ENCODE measurements at regions not wholly inside any gene's neighbourhood (a gene's known extent, or its start where the extent isn't known, plus 50 kb on each side); places are given as distances from the start of the nearest gene placed in this dataset.

DNA sequence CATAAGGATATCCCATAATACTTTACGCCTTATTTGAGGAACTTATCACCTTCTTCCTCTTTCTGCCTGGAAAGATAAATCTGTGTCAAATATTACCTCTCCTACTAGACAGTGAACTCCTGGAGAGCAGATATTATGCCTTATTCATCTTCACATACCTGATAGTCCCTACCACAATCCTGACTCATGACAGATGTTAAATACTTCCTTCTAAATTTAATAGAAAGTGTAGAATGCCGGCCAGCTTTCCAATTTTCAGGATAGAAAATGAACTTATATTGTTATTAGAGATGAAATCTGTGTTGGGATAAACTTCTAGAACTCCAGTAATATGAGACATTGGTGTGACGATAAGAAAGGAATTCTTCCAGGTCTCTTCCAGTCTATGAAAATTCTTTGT is 89.0 kb downstream of the GCNT4 start:
- POLR2A ChIA-PET: no interaction called here
- H3K27me3 Mint-ChIP-seq: peaks cover 24% of the 10 kb centered on the region

GRCh38 chr5:74957906-74958305 is 91.7 kb upstream of the FAM169A start:
- Histone ChIP-seq H3K4me1 (ENCODE audit: control insufficient read depth in 2 of 2, insufficient read depth in 2 of 2, low read length in 2 of 2) (no peaks in the 10 kb centered on the region), H3K79me2 (ENCODE audit: control insufficient read depth, insufficient read depth, low read length) (no peaks in the 10 kb centered on the region), H3K9ac (ENCODE audit: low read length) (no peak overlapping the region), H3K36me3 (replicated peaks in 1 of 2; ENCODE audit: control extremely low read depth in 1 of 2, control insufficient read depth in 1 of 2, extremely low read depth in 1 of 2, insufficient read depth in 2 of 2, low read length in 1 of 2) (no peaks in the 10 kb centered on the region), H3K4me3 (ENCODE audit: control extremely low read depth in 1 of 5, extremely low read depth in 1 of 5, insufficient read depth in 1 of 5, low read depth in 2 of 5, low read length in 4 of 5) (no peak overlapping the region), H2AFZ (ENCODE audit: insufficient read depth, low read depth, low read length, poor library complexity, severe bottlenecking) (no peak overlapping the region), H3K4me2 (replicated peaks; ENCODE audit: low read depth, low read length, poor library complexity, severe bottlenecking) (no peak overlapping the region), H4K20me1 (ENCODE audit: control insufficient read depth, insufficient read depth, low read length, poor library complexity, severe bottlenecking) (no peaks in the 10 kb centered on the region), H3K9me3 (ENCODE audit: control extremely low read depth in 1 of 3, control insufficient read depth in 2 of 3, insufficient read depth in 1 of 3, low read length in 2 of 3) (no peaks in the 10 kb centered on the region), H3K27me3 (replicated peaks in 1 of 4; ENCODE audit: control extremely low read depth in 1 of 4, control insufficient read depth in 3 of 4, insufficient read depth in 4 of 4, low read length in 3 of 4) (no peaks in the 10 kb centered on the region), H3K27ac (ENCODE audit: low read length in 2 of 2) (no peak overlapping the region)
- Mint-ChIP-seq H3K27ac (no peak overlapping the region), H3K4me3 (no peak overlapping the region), H3K4me1 (no peaks in the 10 kb centered on the region), H3K9me3 (ENCODE audit: insufficient read depth) (no peaks in the 10 kb centered on the region), H3K27me3 (peaks cover 17% of the 10 kb centered on the region)
- POLR2A ChIA-PET: no interaction called here
- CTCF ChIA-PET: no interaction called here
- ATAC-seq (ENCODE audit: low read depth) (no peak), DNase-seq (no peak)
- WGBS (ENCODE audit: insufficient coverage): no CpG with 5 or more reads among the region's 3 CpGs
- intact Hi-C loops (cut with micrococcal nuclease): no loop called here
- no peak for TF ChIP-seq EZH2 (IDR thresholded peaks at IDR 0.05; ENCODE audit: borderline replicate concordance, insufficient read depth, low read depth, low read length, poor library complexity, severe bottlenecking)
- TF ChIP-seq, protein P1, sequence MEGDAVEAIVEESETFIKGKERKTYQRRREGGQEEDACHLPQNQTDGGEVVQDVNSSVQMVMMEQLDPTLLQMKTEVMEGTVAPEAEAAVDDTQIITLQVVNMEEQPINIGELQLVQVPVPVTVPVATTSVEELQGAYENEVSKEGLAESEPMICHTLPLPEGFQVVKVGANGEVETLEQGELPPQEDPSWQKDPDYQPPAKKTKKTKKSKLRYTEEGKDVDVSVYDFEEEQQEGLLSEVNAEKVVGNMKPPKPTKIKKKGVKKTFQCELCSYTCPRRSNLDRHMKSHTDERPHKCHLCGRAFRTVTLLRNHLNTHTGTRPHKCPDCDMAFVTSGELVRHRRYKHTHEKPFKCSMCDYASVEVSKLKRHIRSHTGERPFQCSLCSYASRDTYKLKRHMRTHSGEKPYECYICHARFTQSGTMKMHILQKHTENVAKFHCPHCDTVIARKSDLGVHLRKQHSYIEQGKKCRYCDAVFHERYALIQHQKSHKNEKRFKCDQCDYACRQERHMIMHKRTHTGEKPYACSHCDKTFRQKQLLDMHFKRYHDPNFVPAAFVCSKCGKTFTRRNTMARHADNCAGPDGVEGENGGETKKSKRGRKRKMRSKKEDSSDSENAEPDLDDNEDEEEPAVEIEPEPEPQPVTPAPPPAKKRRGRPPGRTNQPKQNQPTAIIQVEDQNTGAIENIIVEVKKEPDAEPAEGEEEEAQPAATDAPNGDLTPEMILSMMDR (IDR thresholded peaks at IDR 0.05): no peak

More for the DNA sequence above, 89.0 kb downstream of the GCNT4 start:
- ATAC-seq (ENCODE audit: low read depth) (no peak), DNase-seq (no peak)
- no peak overlapping the region for H3K4me2 ChIP-seq (replicated peaks; ENCODE audit: low read depth, low read length, poor library complexity, severe bottlenecking)
- Mint-ChIP-seq H3K9me3 (ENCODE audit: insufficient read depth) (no peaks in the 10 kb centered on the region), H3K4me1 (no peaks in the 10 kb centered on the region), H3K4me3 (no peak overlapping the region), H3K27ac (no peak overlapping the region)
- H3K4me3 ChIP-seq (ENCODE audit: control extremely low read depth in 1 of 5, extremely low read depth in 1 of 5, insufficient read depth in 1 of 5, low read depth in 2 of 5, low read length in 4 of 5): no peak overlapping the region
- H3K27ac ChIP-seq (ENCODE audit: low read length in 2 of 2): no peak overlapping the region
- no peaks in the 10 kb centered on the region for H3K79me2 ChIP-seq (ENCODE audit: control insufficient read depth, insufficient read depth, low read length)
- H3K9ac ChIP-seq (ENCODE audit: low read length): no peak overlapping the region
- CTCF ChIA-PET: no interaction called here
- intact Hi-C loops (cut with micrococcal nuclease): no loop called here
- WGBS (ENCODE audit: insufficient coverage): no CpG with 5 or more reads among the region's 3 CpGs
- H3K27me3 ChIP-seq (replicated peaks in 1 of 4; ENCODE audit: control extremely low read depth in 1 of 4, control insufficient read depth in 3 of 4, insufficient read depth in 4 of 4, low read length in 3 of 4): peaks cover 0 to under 1% (median 0%) of the 10 kb centered on the region in 4 experiments
- no peaks in the 10 kb centered on the region for H4K20me1 ChIP-seq (ENCODE audit: control insufficient read depth, insufficient read depth, low read length, poor library complexity, severe bottlenecking)
- TF ChIP-seq EZH2 (IDR thresholded peaks at IDR 0.05; ENCODE audit: borderline replicate concordance, insufficient read depth, low read depth, low read length, poor library complexity, severe bottlenecking): no peak
- TF ChIP-seq, protein P1 (IDR thresholded peaks at IDR 0.05): no peak
- no peak overlapping the region for H2AFZ ChIP-seq (ENCODE audit: insufficient read depth, low read depth, low read length, poor library complexity, severe bottlenecking)
- H3K9me3 ChIP-seq (ENCODE audit: control extremely low read depth in 1 of 3, control insufficient read depth in 2 of 3, insufficient read depth in 1 of 3, low read length in 2 of 3): no peaks in the 10 kb centered on the region
- H3K4me1 ChIP-seq (ENCODE audit: control insufficient read depth in 2 of 2, insufficient read depth in 2 of 2, low read length in 2 of 2): no peaks in the 10 kb centered on the region
- no peaks in the 10 kb centered on the region for H3K36me3 ChIP-seq (replicated peaks in 1 of 2; ENCODE audit: control extremely low read depth in 1 of 2, control insufficient read depth in 1 of 2, extremely low read depth in 1 of 2, insufficient read depth in 2 of 2, low read length in 1 of 2)
